HG03432 (cell line): ENCODE measurements at regions not wholly inside any gene's neighbourhood (a gene's known extent, or its start where the extent isn't known, plus 50 kb on each side); places are given as distances from the start of the nearest gene placed in this dataset.

ENCODE experiments used
- ATAC-seq: cut with Tn5 transposase; IDR thresholded peaks from one replicate; pipeline ENCODE4 v1.9.1; 2021; ENCODE audit warnings: mild to moderate bottlenecking, moderate library complexity; ENCODE audit not compliant: unreplicated experiment

DNA sequence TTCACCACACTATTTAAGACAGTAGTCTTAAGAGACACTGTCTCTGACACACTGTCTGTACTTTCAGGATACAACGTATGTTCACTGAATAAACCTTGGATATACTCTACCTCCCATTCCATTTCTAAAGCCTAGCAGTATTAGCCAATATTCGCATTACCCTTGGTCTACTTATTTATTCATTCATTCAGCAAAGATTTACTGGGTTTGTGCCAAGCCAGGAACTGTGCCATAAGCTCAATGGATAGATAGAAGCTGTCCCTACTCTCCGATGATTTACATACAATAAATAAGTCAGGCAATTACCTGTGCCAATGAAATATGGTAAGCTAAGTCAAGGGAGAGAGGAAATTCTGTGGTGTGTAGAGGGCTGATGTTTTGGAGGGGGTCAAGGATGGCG is 195.2 kb upstream of the RAB4A start:
- no peak for ATAC-seq

DNA sequence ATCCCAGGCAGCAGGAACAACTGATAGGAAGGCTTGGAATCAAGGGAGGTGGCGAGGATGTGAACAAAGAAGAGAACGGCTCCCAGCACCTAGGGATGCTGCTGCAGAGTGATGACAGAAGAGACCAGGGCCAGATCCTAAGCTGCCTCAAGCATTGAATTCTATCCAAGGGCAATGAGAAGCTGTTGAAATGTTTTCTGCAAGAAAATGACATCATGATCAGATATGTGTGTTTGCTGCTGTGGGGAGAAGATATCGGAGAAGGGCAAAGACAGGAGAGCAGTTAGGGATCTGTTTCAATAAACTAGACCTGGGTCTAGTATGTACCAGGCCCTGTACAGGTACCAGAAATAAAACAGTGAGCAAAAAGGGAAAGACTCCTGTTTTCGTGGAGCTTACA is 194.7 kb upstream of the RAB4A start:
- no peak for ATAC-seq

DNA sequence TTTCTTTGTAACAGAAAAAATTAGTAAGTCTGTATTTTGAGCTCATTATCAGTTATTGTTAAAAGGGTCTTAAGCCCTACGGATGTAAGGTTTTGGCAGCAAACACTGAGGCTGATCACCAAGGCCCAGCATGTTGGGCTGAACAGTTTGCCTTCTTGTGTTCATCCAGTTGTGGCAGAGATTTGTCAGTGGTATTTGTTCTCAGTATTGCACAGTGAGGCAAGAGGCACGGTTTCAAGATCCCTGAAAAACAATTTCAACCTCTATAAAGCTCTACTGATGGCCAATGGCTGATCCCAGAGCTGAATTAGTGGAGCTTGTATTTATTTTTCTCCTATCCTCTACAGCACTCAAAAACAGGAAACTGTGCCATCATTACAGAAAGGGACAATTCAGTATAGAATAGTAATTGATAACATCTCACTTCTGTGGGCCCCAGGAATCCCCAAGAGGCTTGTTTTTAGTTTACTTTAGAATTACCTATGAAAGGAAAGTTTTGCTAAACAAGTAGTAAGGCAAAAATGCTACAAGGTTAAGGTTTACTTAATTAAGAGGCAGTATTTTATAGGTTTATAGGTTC is 191.8 kb upstream of the RAB4A start:
- ATAC-seq: no peak

DNA sequence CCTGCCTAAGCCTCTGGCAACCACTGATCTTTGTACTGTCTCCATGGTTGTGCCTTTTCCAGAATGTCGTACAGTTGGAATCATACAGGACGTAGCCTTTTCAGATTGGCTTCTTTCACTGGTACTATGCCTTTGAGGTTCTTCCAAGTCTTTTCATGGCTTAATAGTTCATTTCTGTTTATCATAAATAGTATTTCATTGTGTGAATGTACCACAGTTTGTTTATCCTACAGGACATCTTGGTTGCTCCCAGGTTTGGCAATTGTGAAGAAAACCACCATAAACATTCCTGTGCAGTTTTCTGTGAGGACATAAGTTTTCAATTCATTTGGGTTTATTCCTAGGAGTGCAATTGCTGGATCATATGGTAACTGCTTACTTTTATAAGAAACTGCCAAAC is 190.6 kb upstream of the RAB4A start:
- ATAC-seq: no peak

DNA sequence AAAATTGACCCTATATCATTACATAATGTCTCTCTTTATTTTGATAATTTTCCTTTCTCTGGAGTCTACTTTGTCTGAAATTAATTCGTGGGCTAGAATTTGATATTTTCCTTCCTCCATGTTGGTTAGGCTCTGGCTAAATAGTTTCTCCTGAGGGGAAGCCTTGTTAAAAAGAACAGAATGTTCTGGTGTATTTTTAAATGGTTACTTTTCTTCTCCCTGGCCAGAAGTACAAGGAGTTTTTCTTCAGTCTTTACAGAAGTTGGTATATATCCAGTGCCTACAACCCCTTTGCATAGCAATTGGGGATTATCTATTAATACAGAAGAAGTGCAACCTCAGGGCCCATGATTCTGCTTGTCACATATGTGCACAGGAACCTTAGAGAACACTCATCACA is 185.6 kb upstream of the RAB4A start:
- ATAC-seq: no peak

DNA sequence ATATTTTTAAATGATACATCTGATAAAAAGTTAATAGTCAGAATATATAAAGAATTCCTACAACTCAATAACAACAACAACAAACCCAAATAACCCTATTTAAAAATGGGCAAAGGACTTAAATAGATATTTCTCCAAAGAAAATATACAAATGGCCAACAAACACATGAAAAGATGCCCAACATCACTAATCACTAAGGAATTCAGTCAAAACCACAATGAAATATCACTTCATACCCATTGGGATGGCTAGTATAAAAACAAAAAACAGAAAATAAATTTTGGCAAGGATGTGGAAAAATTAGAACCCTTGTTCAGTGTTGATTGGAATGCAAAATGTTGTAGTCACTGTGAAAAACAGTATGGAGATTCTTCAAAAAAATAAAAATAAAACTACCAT is 184.8 kb upstream of the RAB4A start:
- ATAC-seq: no peak

DNA sequence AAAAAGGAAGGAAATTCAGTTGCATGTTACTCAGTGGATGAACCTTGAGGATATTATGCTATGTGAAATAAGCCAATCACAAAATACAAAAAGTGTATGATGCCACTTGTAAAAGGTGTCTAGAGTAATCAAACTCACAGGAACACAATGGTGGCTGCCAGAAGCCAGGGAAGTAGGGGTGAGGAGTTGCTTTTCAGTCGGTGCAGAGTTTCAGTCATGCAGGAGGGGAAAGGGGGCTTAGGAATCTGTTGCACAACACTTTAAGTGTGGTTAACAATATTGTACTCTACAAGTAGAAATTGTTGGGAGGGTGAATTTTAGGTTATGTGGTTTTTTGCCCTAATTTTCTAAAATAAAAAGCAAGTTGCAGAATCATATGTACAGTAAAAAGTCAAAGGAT is 184.2 kb upstream of the RAB4A start:
- ATAC-seq: no peak

DNA sequence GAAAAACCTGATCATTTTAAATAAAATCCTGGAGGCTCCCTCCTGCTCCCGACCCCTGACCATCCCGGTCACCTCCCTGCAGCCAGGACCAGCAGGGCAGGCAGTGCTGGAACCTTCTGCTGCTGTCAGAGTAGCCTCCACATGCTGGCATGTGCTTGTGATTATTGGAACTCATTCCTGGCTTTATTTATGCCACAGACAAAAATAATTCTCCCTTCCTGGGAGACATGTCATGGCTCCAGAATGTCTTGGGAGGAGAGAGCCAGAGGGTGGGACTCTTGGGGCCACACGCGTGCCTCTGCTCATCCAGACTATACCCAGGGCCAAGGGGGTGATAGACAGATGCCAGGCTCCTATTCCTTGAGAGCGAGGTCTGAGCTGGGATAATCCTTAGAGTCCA is 183.6 kb upstream of the RAB4A start:
- no peak for ATAC-seq

DNA sequence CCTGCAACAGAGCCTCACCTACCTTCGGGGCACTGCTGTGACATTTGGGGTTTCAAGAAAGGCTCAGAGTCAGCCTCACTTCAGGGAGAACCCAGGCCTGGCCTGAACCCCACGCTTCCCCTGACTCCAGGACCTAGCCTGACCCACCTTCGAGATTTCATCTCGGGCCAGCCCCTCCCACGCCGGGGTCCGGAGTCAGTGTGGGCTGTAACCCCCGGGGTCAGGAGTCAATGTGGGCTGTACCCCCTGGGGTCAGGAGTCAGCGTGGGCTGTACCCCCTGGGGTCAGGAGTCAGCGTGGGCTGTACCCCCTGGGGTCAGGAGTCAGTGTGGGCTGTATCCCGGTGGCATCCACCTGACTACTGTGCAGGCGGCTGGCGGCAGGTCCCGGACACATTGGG is 183.0 kb upstream of the RAB4A start:
- no peak for ATAC-seq

DNA sequence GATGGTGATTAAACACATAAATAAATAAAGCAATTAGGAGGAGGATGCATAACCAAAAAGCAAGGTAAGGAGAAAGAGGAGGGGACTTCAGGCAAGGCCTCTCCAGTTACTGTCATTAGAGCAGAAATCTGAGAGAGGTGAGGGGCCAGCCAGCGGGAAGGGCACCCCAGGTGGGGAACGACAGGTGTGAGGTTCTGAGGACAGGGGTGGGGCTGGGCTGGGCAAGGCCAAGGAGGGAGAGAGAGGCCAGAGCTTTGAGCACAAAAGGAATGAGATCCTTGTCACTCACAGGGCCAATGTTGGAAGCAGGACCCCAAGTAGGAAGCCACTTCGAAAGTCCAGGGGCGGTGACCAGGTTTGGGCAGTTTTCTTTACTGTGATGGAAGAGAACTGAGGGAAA is 182.2 kb upstream of the RAB4A start:
- no peak for ATAC-seq

DNA sequence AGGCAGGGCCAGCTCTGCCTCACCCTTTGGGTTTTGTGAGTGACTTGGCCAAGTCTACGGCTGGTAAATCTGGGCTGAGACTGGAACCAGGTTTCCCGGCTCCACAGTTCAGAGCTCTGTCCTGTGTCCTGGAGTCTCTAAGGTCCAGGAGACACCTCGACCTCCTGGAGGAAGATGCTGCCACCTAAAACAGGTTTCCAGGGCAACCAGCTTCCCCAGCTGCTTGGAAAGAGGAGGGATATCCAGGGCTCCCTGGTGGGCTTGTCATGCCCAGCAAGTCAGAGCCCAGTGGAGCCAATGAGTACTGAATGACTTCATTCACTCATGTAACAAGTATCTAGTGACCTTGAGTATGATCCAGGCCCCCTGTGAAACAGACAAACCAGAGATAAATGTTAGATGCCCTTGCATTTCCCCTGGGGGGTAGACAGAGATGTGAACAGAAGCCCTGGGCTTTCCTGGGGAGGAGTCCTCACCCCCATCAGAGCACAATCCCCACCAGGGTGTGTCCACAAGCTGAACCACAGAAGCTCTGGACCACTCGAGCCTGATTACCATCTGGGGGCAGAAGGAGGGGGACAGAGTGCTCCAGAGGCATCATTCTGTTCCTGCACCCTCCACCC is 181.2 kb upstream of the RAB4A start:
- no peak for ATAC-seq

DNA sequence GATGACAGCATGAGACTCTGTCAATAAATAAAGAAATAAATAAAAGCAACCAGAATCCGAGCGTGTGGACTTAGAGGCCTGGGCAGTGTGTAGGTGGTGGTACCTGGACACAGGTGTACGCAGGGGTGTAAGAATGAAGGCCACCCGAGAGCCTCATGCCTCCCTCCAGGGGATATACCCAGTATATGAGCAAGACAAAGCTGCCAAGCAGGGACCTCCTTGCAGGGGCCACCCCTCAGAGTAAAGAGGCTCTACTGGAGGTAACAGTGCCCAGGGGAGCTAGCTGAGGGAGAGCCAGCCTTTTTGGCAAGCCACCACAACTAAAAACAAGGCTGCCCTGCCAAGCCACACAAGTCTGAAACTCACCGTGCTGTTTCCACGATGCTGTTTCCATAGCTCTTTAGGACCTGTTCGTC is 179.2 kb upstream of the RAB4A start:
- ATAC-seq: no peak

DNA sequence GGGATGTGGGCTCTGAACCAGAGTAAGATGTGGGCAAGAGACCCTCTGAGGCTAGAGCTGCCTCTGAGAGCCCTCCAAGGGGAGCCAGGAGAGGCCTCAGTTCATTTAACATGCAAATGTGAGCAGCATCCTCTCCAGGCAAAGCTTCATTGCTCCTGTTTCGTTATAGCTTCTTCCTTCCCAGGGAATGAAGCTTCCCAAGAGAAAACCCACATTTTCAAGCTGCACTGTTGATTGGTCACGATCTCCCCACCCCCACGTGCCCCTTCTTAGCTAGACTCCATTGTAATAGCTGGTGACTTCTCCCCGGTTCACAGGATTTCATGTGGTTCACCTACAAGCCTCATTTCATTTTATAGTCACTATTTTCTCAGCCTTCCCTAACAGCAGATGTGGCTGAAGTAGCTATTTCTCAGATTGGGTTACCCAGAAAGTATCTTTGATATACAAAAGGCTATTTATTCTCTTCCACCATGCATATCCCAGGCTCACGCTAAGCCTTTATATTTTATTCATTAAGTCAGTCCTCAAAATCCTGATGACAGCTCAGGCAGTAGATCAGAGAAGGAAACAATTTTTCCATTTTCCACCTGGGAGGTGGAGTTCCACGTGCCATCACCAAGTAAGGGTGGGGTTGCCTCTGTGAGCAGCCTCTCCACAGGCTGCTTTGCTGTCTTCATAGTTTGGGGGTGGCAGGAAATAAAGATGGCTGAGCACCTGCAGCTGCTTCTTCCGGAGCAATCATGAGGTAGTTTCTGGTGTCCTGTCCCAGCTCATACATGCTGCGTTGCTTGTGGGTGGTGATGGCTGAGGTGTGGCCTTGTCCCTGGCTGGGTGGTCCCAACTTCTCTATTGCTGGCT is 178.3 kb upstream of the RAB4A start:
- ATAC-seq: no peak

DNA sequence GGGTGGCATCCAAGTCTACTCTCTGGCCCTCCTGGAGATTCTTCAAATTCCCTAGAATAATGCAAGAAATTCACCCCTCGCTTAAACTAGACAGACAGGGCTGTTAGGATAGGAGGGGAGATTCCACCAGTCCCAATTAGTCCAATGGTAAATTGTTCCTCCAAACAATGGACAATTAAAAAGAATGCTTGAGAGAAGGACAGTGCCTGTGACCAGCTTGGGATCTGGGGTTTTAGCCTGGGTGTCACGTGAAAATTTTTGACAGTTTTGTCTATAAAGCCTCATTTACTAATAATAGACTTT is 177.7 kb upstream of the RAB4A start:
- no peak for ATAC-seq

DNA sequence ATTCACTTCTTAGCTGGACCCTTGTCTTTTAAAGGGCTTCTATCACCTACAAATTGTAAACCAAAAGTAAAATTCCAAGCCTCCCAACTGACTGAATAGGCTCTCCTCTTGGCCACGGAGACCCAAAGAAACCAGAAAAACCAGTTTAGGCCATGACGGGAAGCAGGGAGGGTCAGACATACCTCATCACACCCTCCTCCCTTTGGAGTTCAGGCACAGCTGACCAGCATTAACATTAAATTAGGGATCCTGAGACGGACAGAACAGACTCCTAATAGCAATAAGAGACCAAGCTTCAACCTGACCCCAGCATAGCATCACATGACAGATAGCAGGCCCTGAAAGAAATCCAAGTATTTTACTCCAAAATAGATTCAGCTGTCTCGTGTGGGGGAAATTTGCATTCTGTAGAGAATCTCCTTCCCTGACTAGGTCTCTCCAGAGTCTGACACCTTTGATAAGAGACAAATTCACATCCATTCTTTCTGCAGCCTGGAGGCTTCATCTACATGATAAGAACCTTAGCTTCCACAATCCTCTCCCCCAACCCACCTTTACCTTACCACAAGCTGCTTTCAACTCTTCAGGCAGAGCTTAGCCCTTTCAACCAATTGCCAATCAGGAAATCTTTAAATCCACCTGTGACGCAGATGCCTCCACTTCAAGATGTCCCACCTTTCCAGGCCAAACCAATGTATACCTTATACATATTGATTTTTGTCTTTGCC is 177.1 kb upstream of the RAB4A start:
- no peak for ATAC-seq

DNA sequence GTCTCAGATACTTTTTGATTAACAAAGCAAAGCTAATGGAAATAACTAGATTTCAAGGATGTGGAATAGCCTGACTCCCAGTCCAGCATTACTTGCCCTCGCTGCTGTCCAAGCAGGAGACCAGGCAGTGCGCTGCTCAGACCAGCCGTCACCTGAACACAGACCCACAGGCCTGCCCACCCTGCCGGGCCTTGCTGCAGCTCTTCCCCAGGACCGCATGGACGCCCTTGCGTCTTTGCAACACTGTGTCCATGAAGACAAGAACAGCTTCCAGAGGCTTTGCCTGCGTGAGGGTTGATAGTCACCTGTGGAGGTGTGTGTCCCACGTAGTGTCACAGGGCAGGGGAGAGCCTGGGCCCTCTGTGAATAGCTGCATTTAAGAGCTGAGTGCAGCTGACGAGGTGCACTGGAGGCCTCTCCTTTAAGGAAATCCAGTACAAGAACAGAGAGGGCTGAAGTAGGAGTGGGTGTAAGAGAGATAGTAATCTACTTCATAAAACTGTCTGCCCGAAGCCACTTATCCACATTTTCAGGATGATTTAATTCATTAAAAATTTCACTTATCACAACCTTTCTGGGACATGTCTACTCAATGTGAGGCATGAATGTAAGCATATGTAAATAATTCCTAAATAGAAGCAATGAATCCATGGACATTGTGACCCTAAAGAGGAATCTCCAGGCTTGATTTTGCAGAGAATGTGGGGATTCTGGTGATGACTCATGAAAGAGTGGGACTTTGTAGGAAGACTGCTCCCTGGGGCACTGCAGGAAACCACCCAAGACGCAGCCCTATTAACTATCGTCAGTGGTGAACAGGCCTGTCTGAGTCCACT is 176.2 kb upstream of the RAB4A start:
- ATAC-seq: no peak

DNA sequence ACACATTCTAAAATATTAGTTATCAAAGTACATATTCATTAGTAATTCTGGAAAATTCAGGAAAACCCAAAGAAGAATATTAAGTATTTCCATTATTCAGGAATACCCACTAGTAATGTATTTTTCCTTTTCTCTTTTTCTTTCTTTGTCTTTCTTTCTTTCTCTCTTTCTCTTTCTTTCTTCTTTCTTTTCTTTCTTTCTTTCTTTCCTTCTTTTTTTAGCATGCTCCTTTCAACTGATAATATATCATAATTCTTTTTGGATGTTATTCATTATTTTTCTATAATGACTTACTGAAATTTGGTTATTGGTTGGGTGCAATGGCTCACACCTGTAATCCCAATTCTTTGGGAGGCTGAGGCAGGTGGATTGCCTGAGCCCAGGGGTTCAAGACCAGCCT is 175.6 kb upstream of the RAB4A start:
- no peak for ATAC-seq

DNA sequence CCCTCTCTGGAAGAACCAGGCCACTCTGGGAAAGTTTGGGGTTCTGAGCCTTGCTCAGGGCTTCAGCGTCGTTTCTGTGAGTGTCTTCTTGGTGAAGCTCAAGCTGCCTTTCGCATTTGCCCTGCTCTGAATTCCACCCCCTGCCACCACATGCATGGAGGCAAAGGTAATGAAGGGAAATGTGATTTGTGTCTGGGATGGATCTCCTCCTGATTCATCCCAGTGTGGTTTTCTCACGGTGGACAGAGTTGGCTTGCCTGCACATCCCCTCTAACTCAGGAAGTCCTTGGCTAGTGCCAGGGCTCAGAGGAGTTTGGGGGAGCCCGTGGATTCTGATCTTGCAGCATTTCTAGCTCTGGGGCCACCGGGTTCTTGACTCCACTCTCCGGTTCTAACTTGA is 173.6 kb upstream of the RAB4A start:
- ATAC-seq: no peak

DNA sequence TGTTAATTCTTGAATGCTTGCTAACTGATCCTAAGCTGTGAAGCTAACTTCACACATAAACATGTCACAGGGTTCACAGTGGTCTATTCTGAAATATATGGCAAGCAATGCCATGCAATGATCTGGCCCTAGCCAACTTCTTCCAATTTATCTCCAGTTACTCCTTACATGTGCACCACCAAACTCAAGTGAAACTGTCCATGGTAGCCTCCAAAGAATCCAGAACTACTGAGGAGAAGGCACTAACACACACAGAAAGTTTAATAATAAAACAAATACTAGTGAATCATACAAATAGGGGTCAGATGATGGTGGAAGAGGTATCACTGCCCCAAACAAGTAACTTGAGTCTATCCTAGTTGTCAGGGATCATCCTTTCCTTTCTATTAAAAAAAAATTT is 172.6 kb upstream of the RAB4A start:
- no peak for ATAC-seq

DNA sequence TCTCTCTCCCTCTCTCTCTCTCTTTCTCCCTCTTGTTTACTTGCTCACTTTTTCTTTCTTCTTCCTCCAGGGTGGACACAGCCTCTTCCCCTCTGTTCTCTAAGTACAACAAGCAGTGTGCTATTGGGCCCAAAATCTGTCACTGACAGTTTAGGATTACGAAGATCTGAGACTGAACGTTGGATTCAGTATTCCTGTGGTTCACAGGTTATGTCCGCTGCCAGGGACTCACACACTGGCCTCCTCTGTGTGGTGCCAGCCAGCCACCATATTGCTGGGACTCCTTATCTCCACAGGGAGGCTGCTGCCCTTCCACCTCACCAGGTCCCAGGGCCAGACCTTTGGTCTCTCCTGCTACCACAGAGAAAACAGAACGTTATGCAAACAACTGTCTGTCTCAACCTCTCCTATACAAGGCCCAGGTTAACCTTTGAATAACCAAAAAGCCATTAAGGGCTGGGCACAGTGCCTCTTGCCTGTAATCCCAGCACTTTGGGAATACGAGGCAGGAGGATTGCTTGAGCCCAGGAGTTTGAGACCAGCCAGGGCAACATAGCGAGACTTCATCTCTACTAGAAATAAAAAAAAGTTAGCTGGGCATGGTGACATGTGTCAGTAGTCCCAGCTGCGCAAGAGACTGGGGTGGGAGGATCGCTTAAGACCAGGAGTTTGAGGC is 171.9 kb upstream of the RAB4A start:
- ATAC-seq: no peak
